ENCODE measurements at regions not wholly inside any gene's neighbourhood (a gene's known extent, or its start where the extent isn't known, plus 50 kb on each side); places are given as distances from the start of the nearest gene placed in this dataset.

DNA sequence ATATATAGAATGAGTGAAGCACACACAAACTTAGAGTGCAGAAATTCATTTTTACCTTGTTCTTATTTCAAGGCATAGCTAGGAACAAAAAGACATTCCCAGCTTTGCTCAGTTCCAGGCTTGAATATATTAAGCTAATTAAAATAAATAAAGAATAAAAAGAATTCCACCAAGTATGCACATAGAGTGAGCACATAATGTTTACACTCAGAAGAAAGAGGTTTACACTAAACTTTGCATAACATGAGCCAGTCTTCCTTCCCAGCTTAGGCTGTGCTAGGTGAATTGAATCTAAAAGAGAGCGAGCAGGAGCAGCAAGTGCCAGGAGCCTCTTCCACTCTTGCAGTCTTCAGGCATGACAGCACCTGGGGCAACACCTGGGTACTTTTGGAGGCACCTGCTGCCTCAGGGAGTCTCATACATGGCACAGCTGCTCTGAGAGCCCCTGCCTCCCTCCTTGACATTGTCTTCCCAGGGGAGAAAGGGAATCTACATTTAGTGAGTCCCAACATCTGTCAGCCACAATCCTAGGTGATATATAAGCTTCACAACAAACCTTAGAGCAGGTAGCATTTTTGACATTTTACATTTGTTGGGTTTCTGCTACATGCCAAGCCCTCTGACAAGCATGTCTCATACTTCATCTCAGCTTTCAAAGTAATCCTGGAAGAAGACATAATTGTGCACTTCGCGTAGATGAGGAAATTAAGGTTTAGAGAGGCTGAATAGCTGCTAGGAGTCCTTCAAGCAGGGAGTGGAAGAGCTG, 732.7 kb upstream of the TENM4 start:
- TF ChIP-seq CTCF (IDR thresholded peaks at IDR 0.05; ENCODE audit: low read length) (no peak), EZH2 (IDR thresholded peaks at IDR 0.05; ENCODE audit: borderline replicate concordance, low read length) (no peak)

Measured in OCI-LY1 (cell line).